Transverse colon (tissue), 4 donors: ENCODE measurements at regions not wholly inside any gene's neighbourhood (a gene's known extent, or its start where the extent isn't known, plus 50 kb on each side); places are given as distances from the start of the nearest gene placed in this dataset.

Experiments used
- DNase-seq: peaks from one replicate; pipeline ENCODE4 v3.0.0-alpha.2; 2019
- H3K27ac ChIP-seq, 4 donors: fragments of 200-600 bp; sonication (generic); 2 replicates each; pipeline ENCODE4 v1.5.1; 2016 to 2018; ENCODE audit warnings: inconsistent platforms in 4 of 4
- H3K27me3 ChIP-seq: fragments of 200-600 bp; sonication (generic); 2 replicates; pipeline ENCODE4 v1.5.1; 2017; ENCODE audit warnings: inconsistent platforms
- H3K36me3 ChIP-seq, 4 donors: fragments of 200-600 bp; sonication (generic); 2 replicates each; pipeline ENCODE4 v1.5.1; 2017 to 2019; ENCODE audit warnings: inconsistent platforms in 4 of 4
- H3K4me1 ChIP-seq, 4 donors: fragments of 200-600 bp; sonication (generic); 2 replicates each; pipeline ENCODE4 v1.5.1; 2017 to 2020; ENCODE audit warnings: inconsistent platforms in 4 of 4
- H3K4me3 ChIP-seq, 4 donors: fragments of 200-600 bp; sonication (generic); 1 replicate in 1 of 4; 2 replicates in 3 of 4; pipeline versions ENCODE4 v1.5.1 to v1.6.1; 2017 to 2019; ENCODE audit warnings: inconsistent platforms in 4 of 4
- H3K9me3 ChIP-seq, 2 donors: fragments of 200-600 bp; sonication (generic); 2 replicates each; pipeline ENCODE4 v1.5.1; 2017 to 2019; ENCODE audit warnings: inconsistent platforms in 2 of 2
- CTCF ChIP-seq, 5 experiments: fragments of 200-600 bp in 3 of 5; fragments of 450-650 bp in 2 of 5; sonication (generic) in 3 of 5; IDR thresholded peaks; 1 replicate in 2 of 5; 2 replicates in 3 of 5; pipeline ENCODE4 v1.5.1; 2016 to 2017; ENCODE audit warnings: antibody characterized with exemption in 5 of 5, inconsistent platforms in 3 of 5, mild to moderate bottlenecking in 2 of 5, moderate library complexity in 1 of 5
- EP300 ChIP-seq: sonication (generic); formaldehyde crosslinking; IDR thresholded peaks from one replicate; pipeline ENCODE4 v1.6.1; 2017; ENCODE audit warnings: antibody characterized with exemption, low read depth
- POLR2A ChIP-seq: fragments of 450-650 bp; IDR thresholded peaks from one replicate; pipeline ENCODE4 v1.6.1; 2016; ENCODE audit warnings: antibody characterized with exemption, mild to moderate bottlenecking, moderate library complexity
- POLR2AphosphoS5 ChIP-seq, 3 donors: sonication (generic); formaldehyde crosslinking; IDR thresholded peaks; one replicate each; pipeline ENCODE4 v1.6.1; 2016; ENCODE audit warnings: antibody characterized with exemption in 3 of 3
- WGBS, 2 donors: methylation state at CpG; one replicate each; pipeline ENCODE4 v1.1.5; 2018; ENCODE audit warnings: low coverage in 1 of 2; 5-methylcytosine and 5-hydroxymethylcytosine counted together
- in situ Hi-C, 4 donors: fragments of 200-750 bp; cut with MboI; loops; one replicate each; pipeline versions ENCODE4 v1.15.0 to v1.15.1; 2017; ENCODE audit warnings: low sequenced_read_pairs in 3 of 4, low pct_ligation_motif_present in 1 of 4, low pct_unique_long_range_greater_than_20kb in 1 of 4
- intact Hi-C: fragments of 100-400 bp; cut with DNase I; formaldehyde crosslinking; loops from one replicate; pipeline ENCODE4 v1.15.1; 2023; ENCODE audit warnings: low total_unique reads

- Histone ChIP-seq H3K4me3 (no peak overlapping the region), H3K27ac (no peak overlapping the region), H3K36me3 (no peaks in the 10 kb centered on the region), H3K4me1 (no peaks in the 10 kb centered on the region), H3K9me3 (no peaks in the 10 kb centered on the region), H3K27me3 (no peaks in the 10 kb centered on the region)
- no peak for DNase-seq
- in situ Hi-C loops (no loop called here), intact Hi-C loops (no loop called here)
- no peak for TF ChIP-seq CTCF (IDR thresholded peaks at IDR 0.05)
- no peak for TF ChIP-seq POLR2AphosphoS5 (IDR thresholded peaks at IDR 0.05)
- 63% methylated on average over 2 of the region's 2 CpGs; no CpG with 5 or more reads in 1 of the 2 donors for WGBS, 2 donors
Observed at GRCh38 chr1:58090640-58091039, 455.9 kb downstream of the OMA1 start.

GRCh38 chr1:58089898-58090534 is 456.5 kb downstream of the OMA1 start:
- in situ Hi-C loops (no loop called here), intact Hi-C loops (no loop called here)
- Histone ChIP-seq H3K36me3 (no peaks in the 10 kb centered on the region), H3K4me3 (no peak overlapping the region), H3K4me1 (no peaks in the 10 kb centered on the region), H3K27ac (no peak overlapping the region), H3K27me3 (no peaks in the 10 kb centered on the region), H3K9me3 (no peaks in the 10 kb centered on the region)
- DNase-seq: no peak
- TF ChIP-seq POLR2A: no peak
- no peak for TF ChIP-seq CTCF (IDR thresholded peaks at IDR 0.05)
- no peak for TF ChIP-seq EP300
- no peak for TF ChIP-seq POLR2AphosphoS5 (IDR thresholded peaks at IDR 0.05)
- WGBS, 2 donors: 28 to 42% methylated on average over 9 to 10 of the region's 10 CpGs

- DNase-seq: no peak
- Histone ChIP-seq H3K27me3 (no peaks in the 10 kb centered on the region), H3K27ac (no peak overlapping the region), H3K4me3 (no peak overlapping the region), H3K4me1 (no peaks in the 10 kb centered on the region), H3K9me3 (no peaks in the 10 kb centered on the region), H3K36me3 (no peaks in the 10 kb centered on the region)
- TF ChIP-seq POLR2AphosphoS5 (IDR thresholded peaks at IDR 0.05): no peak
- in situ Hi-C loops: no loop called here
- 29 to 57% methylated on average over 1 to 3 of the region's 3 CpGs for WGBS, 2 donors
- intact Hi-C loops: no loop called here
Observed at GRCh38 chr1:58084266-58084665, 462.3 kb downstream of the OMA1 start.

GRCh38 chr1:58082596-58082995 is 463.9 kb downstream of the OMA1 start:
- Histone ChIP-seq H3K4me1 (no peaks in the 10 kb centered on the region), H3K4me3 (no peak overlapping the region), H3K27ac (no peak overlapping the region), H3K27me3 (no peaks in the 10 kb centered on the region), H3K36me3 (no peaks in the 10 kb centered on the region), H3K9me3 (no peaks in the 10 kb centered on the region)
- in situ Hi-C loops: no loop called here
- DNase-seq: no peak
- 68 to 75% methylated on average over 5 of the region's 5 CpGs for WGBS, 2 donors
- TF ChIP-seq CTCF (IDR thresholded peaks at IDR 0.05) (no peak), EP300 (no peak), POLR2A (no peak), POLR2AphosphoS5 (IDR thresholded peaks at IDR 0.05) (no peak)
- intact Hi-C loops: no loop called here

- H3K27me3 ChIP-seq: no peaks in the 10 kb centered on the region
- H3K36me3 ChIP-seq: no peaks in the 10 kb centered on the region
- no peak for DNase-seq
- 60 to 73% methylated on average over 1 to 2 of the region's 2 CpGs for WGBS, 2 donors
- H3K4me3 ChIP-seq: no peak overlapping the region
- intact Hi-C loops: no loop called here
- in situ Hi-C loops: no loop called here
- TF ChIP-seq POLR2A (no peak), CTCF (IDR thresholded peaks at IDR 0.05) (no peak), EP300 (no peak), POLR2AphosphoS5 (IDR thresholded peaks at IDR 0.05) (no peak)
- H3K4me1 ChIP-seq: no peaks in the 10 kb centered on the region
- no peaks in the 10 kb centered on the region for H3K9me3 ChIP-seq
- no peak overlapping the region for H3K27ac ChIP-seq
Observed at GRCh38 chr1:58076258-58076657, 470.3 kb downstream of the OMA1 start.
